Cerebellar cortex (tissue), 1 donor: ENCODE measurements at regions not wholly inside any gene's neighbourhood (a gene's known extent, or its start where the extent isn't known, plus 50 kb on each side); places are given as distances from the start of the nearest gene placed in this dataset.
"Not testable (repeated sequence)": the region's sequence is repeated elsewhere in the genome, so short reads cannot be mapped to it uniquely, and the experiment has no call there.

ENCODE experiments used
- DNase-seq: peaks from one replicate; pipeline ENCODE4 v3.0.0-alpha.2; 2015; ENCODE audit warnings: low spot score

GRCh38 chr1:113305029-113305428 is 85.3 kb upstream of the MAGI3 start:
- DNase-seq, result not testable (repeated sequence)

DNA sequence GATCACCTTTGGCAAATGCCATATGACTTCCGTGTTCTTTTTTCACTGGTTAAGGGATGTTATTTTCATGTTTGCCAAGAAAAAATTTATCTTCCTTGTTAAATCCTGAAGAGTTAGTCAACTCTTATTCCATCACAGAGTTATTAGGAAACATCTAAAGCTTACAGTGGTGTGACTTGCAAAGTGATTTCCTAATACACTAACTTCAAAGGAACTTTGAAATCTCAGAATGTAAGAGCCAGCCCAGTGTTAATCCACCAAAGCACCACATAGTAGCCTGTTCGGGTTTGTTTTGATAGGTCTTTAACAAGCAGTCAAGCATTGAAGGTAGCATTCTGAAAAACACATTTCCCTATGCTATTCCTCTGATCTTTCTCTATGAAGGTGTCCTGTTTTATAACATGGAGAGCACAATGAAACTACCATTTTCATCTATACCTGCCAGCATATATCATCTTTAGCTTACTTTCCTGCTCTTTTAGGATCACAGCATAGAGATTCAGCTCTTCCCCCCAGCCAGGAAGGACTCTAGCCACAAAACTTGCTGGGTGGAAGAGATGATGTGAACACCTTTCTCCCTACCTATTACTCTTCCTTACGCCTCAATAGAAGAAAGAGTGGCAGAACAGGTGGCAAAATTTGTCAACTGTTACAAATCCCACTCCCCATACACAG is 82.4 kb upstream of the MAGI3 start:
- DNase-seq, result no peak

DNA sequence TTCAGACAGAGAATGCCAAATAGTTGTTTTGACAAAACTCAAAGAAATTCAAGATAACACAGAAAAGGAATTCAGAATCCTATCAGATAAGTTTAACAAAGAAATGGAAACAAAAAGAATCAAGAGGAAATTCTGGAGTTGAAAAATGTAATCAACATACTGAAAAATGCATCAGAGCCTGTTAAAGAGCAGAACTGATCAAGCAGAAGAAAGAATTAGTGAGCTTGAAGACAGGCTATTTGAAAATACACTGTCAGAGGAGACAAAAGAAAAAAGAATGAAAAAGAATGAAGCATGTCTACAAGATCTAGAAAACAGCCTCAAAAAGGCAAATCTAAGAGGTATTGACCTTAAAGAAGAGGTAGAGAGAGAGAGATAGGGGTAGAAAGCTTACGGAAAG is 77.7 kb upstream of the MAGI3 start:
- not testable (repeated sequence) for DNase-seq

DNA sequence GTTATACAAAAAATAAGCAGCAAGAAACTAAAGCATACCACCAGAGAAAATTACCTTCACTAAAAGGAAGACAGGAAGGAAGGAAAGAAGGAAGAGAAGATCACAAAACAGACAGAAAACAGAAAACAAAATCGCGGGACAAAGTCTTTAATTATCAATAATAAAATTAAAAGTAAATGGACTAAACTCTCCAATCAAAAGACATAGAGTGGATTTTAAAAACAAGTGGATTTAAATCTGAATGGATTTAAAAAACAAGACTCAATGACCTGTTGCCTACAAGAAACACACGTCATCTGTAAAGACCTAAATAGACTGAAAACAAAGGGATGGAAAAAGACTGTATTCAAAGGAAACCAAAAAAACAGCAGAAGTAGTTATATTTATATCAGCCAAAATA is 75.7 kb upstream of the MAGI3 start:
- no peak for DNase-seq

- DNase-seq, result no peak
These were observed 70.0 kb upstream of the MAGI3 start for GRCh38 chr1:113320272-113320671.

GRCh38 chr1:113320972-113321680 is 69.2 kb upstream of the MAGI3 start:
- no peak for DNase-seq

DNA sequence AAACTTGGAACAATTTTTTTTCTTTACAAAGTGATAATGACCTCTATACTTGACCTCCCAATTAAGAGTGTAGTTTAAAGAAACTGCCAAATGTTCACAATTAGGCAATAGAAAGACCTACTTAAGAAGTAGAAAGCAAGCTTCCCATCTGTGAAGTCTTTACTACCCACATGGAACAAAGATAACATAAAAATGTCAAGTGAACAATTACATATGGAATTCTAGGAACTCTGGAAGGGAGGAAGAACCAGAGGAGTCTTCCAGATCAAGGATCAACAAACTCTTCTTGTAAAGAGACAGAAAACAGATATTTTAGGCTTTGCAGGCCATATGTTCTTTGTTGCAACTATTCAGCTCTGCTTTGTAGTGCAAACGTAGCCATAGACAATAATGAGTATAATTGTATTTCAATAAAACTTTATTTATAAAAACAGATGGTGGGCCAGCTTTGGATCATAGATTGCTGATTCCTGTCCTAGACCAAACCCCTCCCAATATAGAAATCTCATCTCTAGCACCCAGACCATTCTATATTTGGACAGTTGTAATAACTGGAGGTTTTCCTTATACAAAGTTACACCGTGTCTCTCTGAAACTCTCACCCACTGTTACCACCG is 68.4 kb upstream of the MAGI3 start:
- DNase-seq, result no peak

DNA sequence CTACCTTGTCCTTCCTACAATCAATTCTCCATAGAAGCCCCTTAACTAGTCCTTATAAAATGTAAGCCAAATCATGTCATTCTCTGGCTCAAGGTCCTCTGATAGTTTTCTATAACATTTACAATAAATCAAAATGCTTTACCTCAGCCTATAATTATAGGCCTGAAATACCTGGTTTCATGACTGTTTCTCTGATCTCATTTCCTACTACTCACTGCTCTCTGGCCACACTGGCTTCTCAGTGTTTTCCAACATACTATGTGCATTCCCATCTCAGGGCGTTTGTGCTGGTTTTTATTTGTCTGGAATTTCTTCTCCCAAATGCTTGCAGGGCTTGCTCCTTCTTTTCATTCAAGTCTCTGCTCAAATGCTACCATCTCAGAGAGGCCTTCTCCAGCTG is 67.9 kb upstream of the MAGI3 start:
- DNase-seq, result no peak

DNA sequence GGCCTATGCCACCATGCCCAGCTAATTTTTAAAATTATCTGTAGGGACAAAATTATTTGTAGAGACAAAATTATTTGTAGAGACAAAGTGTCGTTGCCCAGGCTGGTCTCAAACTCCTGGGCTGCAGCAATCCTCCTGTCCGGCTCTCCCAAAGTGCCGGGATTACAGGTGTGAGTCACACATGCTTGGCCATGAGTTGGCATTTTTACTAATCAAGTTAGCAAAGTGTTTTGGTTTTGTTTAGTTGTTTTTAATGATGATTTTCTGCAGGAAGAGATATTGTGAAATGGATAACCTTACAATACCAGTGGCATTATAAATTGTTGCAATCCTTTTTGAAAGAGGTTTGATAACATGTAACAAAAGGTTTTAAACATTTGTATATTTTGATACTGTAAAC is 65.3 kb upstream of the MAGI3 start:
- DNase-seq, result no peak

DNA sequence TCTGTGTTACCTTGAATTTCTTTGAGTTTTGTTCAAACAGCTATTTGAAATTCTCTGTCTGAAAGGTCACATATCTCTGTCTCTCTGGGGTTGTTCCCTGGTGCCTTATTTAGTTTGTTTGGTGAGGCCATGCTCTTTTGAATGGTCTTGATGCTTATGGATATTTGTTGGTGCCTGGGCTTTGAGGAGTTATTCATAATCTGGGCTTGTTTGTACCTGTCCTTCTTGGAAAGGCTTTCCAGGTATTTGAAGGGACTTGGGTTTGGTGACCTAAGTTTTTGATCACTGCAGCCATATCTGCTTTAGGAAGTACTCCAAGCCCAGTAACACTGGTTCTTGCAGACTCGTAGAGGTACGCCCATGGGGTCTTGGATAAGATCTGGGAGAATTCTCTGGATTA is 63.3 kb upstream of the MAGI3 start:
- no peak for DNase-seq

DNA sequence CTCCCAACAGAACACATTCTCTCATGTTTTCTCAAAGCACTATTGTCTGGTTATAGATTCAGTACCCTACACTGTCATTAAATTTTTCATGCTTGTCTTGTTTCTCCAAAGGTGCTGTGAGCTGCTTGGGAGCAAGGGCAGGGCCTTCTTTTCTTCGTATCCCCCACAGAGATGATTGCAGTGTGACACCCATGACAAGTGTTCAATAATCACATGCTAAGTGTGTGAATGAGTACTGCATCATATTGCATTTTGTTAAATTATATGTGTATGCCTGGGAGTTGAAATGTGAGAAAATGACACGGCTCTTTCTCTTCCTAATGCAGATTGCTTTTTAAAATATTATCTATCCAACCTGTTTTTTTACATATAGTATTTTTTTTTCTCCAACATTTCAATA is 57.3 kb upstream of the MAGI3 start:
- no peak for DNase-seq

- no peak for DNase-seq
These were observed 50.3 kb upstream of the MAGI3 start for GRCh38 chr1:113340038-113340437.
